Neutrophil (primary cell): ENCODE measurements at regions not wholly inside any gene's neighbourhood (a gene's known extent, or its start where the extent isn't known, plus 50 kb on each side); places are given as distances from the start of the nearest gene placed in this dataset.

ENCODE experiments used
- H3K27ac ChIP-seq: fragments of 200-600 bp; sonication (generic); 2 replicates; pipeline ENCODE4 v1.5.1; 2016; ENCODE audit warnings: mild to moderate bottlenecking, moderate library complexity
- H3K27me3 ChIP-seq: fragments of 200-600 bp; sonication (generic); 2 replicates; pipeline ENCODE4 v1.6.0; 2016; ENCODE audit warnings: mild to moderate bottlenecking
- H3K36me3 ChIP-seq: fragments of 200-600 bp; sonication (generic); 2 replicates; pipeline ENCODE4 v1.5.1; 2017
- H3K4me1 ChIP-seq, 2 experiments: fragments of 200-600 bp in 1 of 2; sonication (generic) in 1 of 2; 1 replicate in 1 of 2; 2 replicates in 1 of 2; pipeline versions ENCODE4 v1.5.1 to v1.6.1; 2013 to 2016; ENCODE audit warnings: low read depth in 1 of 2, low read length in 1 of 2, mild to moderate bottlenecking in 1 of 2, moderate library complexity in 1 of 2; ENCODE audit not compliant: control insufficient read depth in 1 of 2, insufficient read depth in 1 of 2
- H3K4me3 ChIP-seq, 2 experiments: fragments of 200-600 bp in 1 of 2; sonication (generic) in 1 of 2; 1 replicate in 1 of 2; 2 replicates in 1 of 2; pipeline ENCODE4 v1.5.1; 2013 to 2016; ENCODE audit warnings: low read depth in 1 of 2, low read length in 1 of 2, mild to moderate bottlenecking in 1 of 2, moderate library complexity in 1 of 2
- H3K9me3 ChIP-seq: fragments of 200-600 bp; sonication (generic); 2 replicates; pipeline ENCODE4 v1.5.1; 2016
- CTCF ChIP-seq: fragments of 200-600 bp; sonication (generic); IDR thresholded peaks from 2 replicates; pipeline ENCODE4 v1.5.1; 2016; ENCODE audit warnings: antibody characterized with exemption

- Histone ChIP-seq H3K9me3 (no peaks in the 10 kb centered on the region), H3K36me3 (no peaks in the 10 kb centered on the region), H3K27ac (no peak overlapping the region), H3K4me3 (no peak overlapping the region), H3K4me1 (no peaks in the 10 kb centered on the region), H3K27me3 (no peaks in the 10 kb centered on the region)
- TF ChIP-seq CTCF: no peak
Observed at GRCh38 chr1:67948151-67949080, 102.0 kb downstream of the DIRAS3 start.

- Histone ChIP-seq H3K36me3 (no peaks in the 10 kb centered on the region), H3K27me3 (no peaks in the 10 kb centered on the region), H3K27ac (no peak overlapping the region), H3K4me1 (no peaks in the 10 kb centered on the region), H3K9me3 (no peaks in the 10 kb centered on the region), H3K4me3 (no peak overlapping the region)
- no peak for TF ChIP-seq CTCF
Observed at GRCh38 chr1:67947114-67947513, 103.3 kb downstream of the DIRAS3 start.

GRCh38 chr1:67945733-67946374 is 104.6 kb downstream of the DIRAS3 start:
- no peak overlapping the region for H3K4me3 ChIP-seq
- no peaks in the 10 kb centered on the region for H3K9me3 ChIP-seq
- no peaks in the 10 kb centered on the region for H3K27me3 ChIP-seq
- H3K27ac ChIP-seq: no peak overlapping the region
- H3K4me1 ChIP-seq: no peaks in the 10 kb centered on the region
- TF ChIP-seq CTCF: no peak
- H3K36me3 ChIP-seq: no peaks in the 10 kb centered on the region

- no peak overlapping the region for H3K27ac ChIP-seq
- no peak for TF ChIP-seq CTCF
- no peak overlapping the region for H3K4me3 ChIP-seq
- no peaks in the 10 kb centered on the region for H3K9me3 ChIP-seq
- no peaks in the 10 kb centered on the region for H3K36me3 ChIP-seq
- H3K27me3 ChIP-seq: no peaks in the 10 kb centered on the region
- no peaks in the 10 kb centered on the region for H3K4me1 ChIP-seq
Observed at GRCh38 chr1:67942274-67942673, 108.2 kb downstream of the DIRAS3 start.

- no peaks in the 10 kb centered on the region for H3K27me3 ChIP-seq
- H3K4me1 ChIP-seq: no peaks in the 10 kb centered on the region
- no peak overlapping the region for H3K4me3 ChIP-seq
- no peak overlapping the region for H3K27ac ChIP-seq
- H3K9me3 ChIP-seq: no peaks in the 10 kb centered on the region
- H3K36me3 ChIP-seq: no peaks in the 10 kb centered on the region
- TF ChIP-seq CTCF: no peak
Observed at GRCh38 chr1:67941746-67942145, 108.5 kb upstream of the GNG12 start.
